T-cell (primary cell): ENCODE measurements at regions not wholly inside any gene's neighbourhood (a gene's known extent, or its start where the extent isn't known, plus 50 kb on each side); places are given as distances from the start of the nearest gene placed in this dataset.

Experiments
- ATAC-seq, 4 experiments: fragments of 200-7000 bp in 3 of 4; fragments of 150-1000 bp in 1 of 4; cut with Tn5 transposase; replicated peaks in 1 of 4; 1 replicate in 3 of 4; 2 replicates in 1 of 4; pipeline ENCODE4 v1.10.0; 2021; ENCODE audit warnings: moderate library complexity in 3 of 4, mild to moderate bottlenecking in 2 of 4, moderate number of reproducible peaks in 1 of 4
- CTCF ChIA-PET, 2 donors: fragments of 300-600 bp; sonication (Branson Sonifier 250); formaldehyde crosslinking; loops; one replicate each; lab custom pipeline; 2022; ENCODE audit warnings: antibody characterized with exemption in 2 of 2; lab: Charles Lee
- POLR2A ChIA-PET, 2 donors: fragments of 300-600 bp; sonication (Branson Sonifier 250); formaldehyde crosslinking; loops; one replicate each; lab custom pipeline; 2022; ENCODE audit warnings: antibody characterized with exemption in 2 of 2; lab: Charles Lee
- DNase-seq, 35 experiments: peaks; one replicate each; pipeline versions ENCODE4 v3.0.0 to v3.0.0-alpha.2; 2013 to 2023
- H3K27ac ChIP-seq: one replicate; pipeline ENCODE4 v1.5.1; 2013; ENCODE audit warnings: low read length
- H3K27me3 ChIP-seq, 2 experiments: replicated peaks in 1 of 2; 1 replicate in 1 of 2; 2 replicates in 1 of 2; pipeline versions ENCODE4 v1.6.1 to v1.7.0; 2013; ENCODE audit warnings: low read length in 1 of 2, mixed read lengths in 1 of 2; ENCODE audit not compliant: control insufficient read depth in 2 of 2, insufficient read depth in 2 of 2; ENCODE audit errors: extremely low read depth in 1 of 2
- H3K36me3 ChIP-seq, 2 donors: 1 replicate in 1 of 2; 2 replicates in 1 of 2; pipeline versions ENCODE4 v1.6.1 to v1.7.0; 2013; ENCODE audit warnings: low read length in 1 of 2; ENCODE audit not compliant: control insufficient read depth in 2 of 2, insufficient read depth in 1 of 2; ENCODE audit errors: extremely low read depth in 1 of 2
- H3K4me1 ChIP-seq, 2 experiments: 1 replicate in 1 of 2; 2 replicates in 1 of 2; pipeline versions ENCODE4 v1.6.1 to v1.7.0; 2013; ENCODE audit warnings: low read length in 2 of 2, mixed read lengths in 1 of 2; ENCODE audit not compliant: insufficient read depth in 2 of 2, control insufficient read depth in 1 of 2; ENCODE audit errors: extremely low read depth in 1 of 2
- H3K4me3 ChIP-seq, 2 donors: 1 replicate in 1 of 2; 2 replicates in 1 of 2; pipeline versions ENCODE4 v1.5.1 to v1.7.0; 2013; ENCODE audit warnings: mild to moderate bottlenecking in 2 of 2, low read length in 1 of 2, moderate library complexity in 1 of 2; ENCODE audit not compliant: control insufficient read depth in 1 of 2; ENCODE audit errors: extremely low read depth in 1 of 2
- H3K9me3 ChIP-seq: 2 replicates; pipeline ENCODE4 v1.7.0; 2013
- H3K27ac Mint-ChIP-seq, 2 donors: one replicate each; pipeline ENCODE4 v1.8.0; 2020 to 2021; ENCODE audit warnings: mild to moderate bottlenecking in 2 of 2, mixed read lengths in 2 of 2
- H3K27me3 Mint-ChIP-seq, 2 donors: one replicate each; pipeline ENCODE4 v1.8.0; 2021 to 2022; ENCODE audit warnings: mixed read lengths in 2 of 2
- H3K36me3 Mint-ChIP-seq: one replicate; pipeline ENCODE4 v1.8.0; 2021; ENCODE audit warnings: mixed read lengths
- H3K4me1 Mint-ChIP-seq, 3 donors: one replicate each; pipeline ENCODE4 v1.8.0; 2020 to 2022; ENCODE audit warnings: mixed read lengths in 3 of 3, mild to moderate bottlenecking in 1 of 3
- H3K4me3 Mint-ChIP-seq, 3 donors: one replicate each; pipeline ENCODE4 v1.8.0; 2020 to 2022; ENCODE audit warnings: mild to moderate bottlenecking in 3 of 3, mixed read lengths in 3 of 3, moderate library complexity in 3 of 3
- H3K9me3 Mint-ChIP-seq, 3 donors: one replicate each; pipeline ENCODE4 v1.8.0; 2020 to 2022; ENCODE audit warnings: mixed read lengths in 3 of 3
- WGBS: methylation state at CpG from one replicate; pipeline ENCODE4 v1.1.5; 2013; ENCODE audit warnings: missing lambda C conversion rate; ENCODE audit not compliant: insufficient coverage; 5-methylcytosine and 5-hydroxymethylcytosine counted together

- no peaks in the 10 kb centered on the region for H3K36me3 Mint-ChIP-seq
- no peaks in the 10 kb centered on the region for H3K4me1 ChIP-seq
- ATAC-seq, result no peak
- no peak overlapping the region for H3K27ac Mint-ChIP-seq
- ChIA-PET POLR2A (no interaction called here), CTCF (no interaction called here)
- H3K27me3 Mint-ChIP-seq, result no peaks in the 10 kb centered on the region
- no peaks in the 10 kb centered on the region for H3K36me3 ChIP-seq
- H3K4me1 Mint-ChIP-seq, result no peaks in the 10 kb centered on the region
- H3K4me3 ChIP-seq, result no peak overlapping the region
- H3K4me3 Mint-ChIP-seq, result no peak overlapping the region
- peaks cover 0 to 2% of the 10 kb centered on the region in 2 experiments for H3K27me3 ChIP-seq
- 70% methylated on average over 1 of the region's 5 CpGs for WGBS
- peaks cover 26 to 48% (median 34%) of the 10 kb centered on the region in 3 donors for H3K9me3 Mint-ChIP-seq
- peak in 2 of 35 experiments; percentile 1 to 8 for DNase-seq
- no peaks in the 10 kb centered on the region for H3K9me3 ChIP-seq
- no peak overlapping the region for H3K27ac ChIP-seq
Observed at GRCh38 chr19:22545751-22546150, 88.4 kb upstream of the ZNF492 start.

GRCh38 chr19:22533761-22534160 is 100.4 kb upstream of the ZNF492 start:
- Histone ChIP-seq H3K27me3 (peaks cover 0 to 10% of the 10 kb centered on the region in 2 experiments), H3K27ac (no peak overlapping the region), H3K36me3 (no peaks in the 10 kb centered on the region), H3K4me1 (no peaks in the 10 kb centered on the region), H3K4me3 (no peak overlapping the region), H3K9me3 (peaks cover 4% of the 10 kb centered on the region)
- no peaks in the 10 kb centered on the region for H3K36me3 Mint-ChIP-seq
- no peak overlapping the region for H3K27ac Mint-ChIP-seq
- CTCF ChIA-PET, result no interaction called here
- POLR2A ChIA-PET, result no interaction called here
- peaks cover 0 to 8% of the 10 kb centered on the region in 2 donors for H3K27me3 Mint-ChIP-seq
- ATAC-seq (no peak), DNase-seq (no peak)
- peaks cover 19 to 30% (median 27%) of the 10 kb centered on the region in 3 donors for H3K9me3 Mint-ChIP-seq
- no peaks in the 10 kb centered on the region for H3K4me1 Mint-ChIP-seq
- 97% methylated on average over 3 of the region's 5 CpGs for WGBS
- no peak overlapping the region for H3K4me3 Mint-ChIP-seq

DNA sequence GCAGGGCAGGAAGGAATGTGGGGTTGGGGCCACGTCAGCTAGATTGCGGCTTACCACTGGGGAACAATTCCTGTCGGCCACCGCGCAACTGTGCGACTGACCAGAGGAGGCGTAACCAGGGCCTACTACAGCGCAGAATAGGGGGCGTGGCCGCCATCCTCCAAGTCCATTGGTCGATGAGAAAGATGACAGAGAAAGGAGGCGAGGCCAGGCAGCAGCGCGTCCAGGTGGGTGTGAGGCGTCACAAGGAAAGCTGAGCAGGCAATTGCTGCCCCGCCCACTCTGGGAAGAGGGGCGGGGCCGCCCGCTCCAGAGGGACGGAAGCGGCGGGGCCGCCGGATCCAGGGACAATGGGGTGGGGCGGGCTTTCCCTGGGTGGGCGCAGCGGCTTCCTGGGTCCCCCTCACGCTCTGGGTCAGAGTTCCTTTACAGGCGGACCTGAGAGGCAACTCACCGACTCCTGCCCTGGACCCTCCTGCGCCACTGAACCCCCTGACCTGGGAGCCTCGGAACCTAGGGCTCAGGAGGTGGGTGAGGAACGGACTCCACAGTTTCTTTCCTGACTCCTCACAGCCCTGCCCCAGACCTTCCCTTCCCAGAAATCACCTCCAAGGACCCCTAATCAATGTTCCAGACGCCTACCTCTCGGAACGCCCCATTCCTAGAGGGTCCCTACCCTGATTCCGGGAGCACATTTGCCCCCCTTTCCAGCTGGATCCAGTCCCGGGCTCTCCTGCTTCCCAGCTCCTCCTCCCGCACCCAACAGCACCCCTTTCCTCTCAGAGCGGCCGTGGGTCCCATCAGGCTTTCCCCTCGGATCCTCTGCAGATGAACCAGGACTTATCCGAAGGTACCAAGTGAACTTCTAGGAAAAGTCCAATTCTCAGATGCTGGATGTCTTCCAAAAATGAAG is 101.5 kb upstream of the ZNF492 start:
- DNase-seq (no peak), ATAC-seq (no peak)
- Histone ChIP-seq H3K4me1 (no peaks in the 10 kb centered on the region), H3K4me3 (no peak overlapping the region), H3K36me3 (no peaks in the 10 kb centered on the region), H3K27ac (no peak overlapping the region), H3K27me3 (peaks cover 0 to 10% of the 10 kb centered on the region in 2 experiments), H3K9me3 (peaks cover 4% of the 10 kb centered on the region)
- Mint-ChIP-seq H3K9me3 (peaks cover 19 to 35% (median 32%) of the 10 kb centered on the region in 3 donors), H3K27me3 (peaks cover 0 to 8% of the 10 kb centered on the region in 2 donors), H3K4me1 (no peaks in the 10 kb centered on the region), H3K4me3 (no peak overlapping the region), H3K36me3 (no peaks in the 10 kb centered on the region), H3K27ac (no peak overlapping the region)
- POLR2A ChIA-PET, result no interaction called here
- CTCF ChIA-PET, result no interaction called here
- WGBS, result 10% methylated on average over 39 of the region's 43 CpGs

- POLR2A ChIA-PET, result no interaction called here
- Histone ChIP-seq H3K36me3 (no peaks in the 10 kb centered on the region), H3K4me3 (no peak overlapping the region), H3K27ac (no peak overlapping the region), H3K27me3 (peaks cover 0 to 10% of the 10 kb centered on the region in 2 experiments), H3K4me1 (no peaks in the 10 kb centered on the region), H3K9me3 (peaks cover 4% of the 10 kb centered on the region)
- Mint-ChIP-seq H3K9me3 (peaks cover 8 to 38% (median 33%) of the 10 kb centered on the region in 3 donors), H3K27ac (no peak overlapping the region), H3K27me3 (peaks cover 0 to 8% of the 10 kb centered on the region in 2 donors), H3K4me3 (no peak overlapping the region), H3K4me1 (no peaks in the 10 kb centered on the region), H3K36me3 (no peaks in the 10 kb centered on the region)
- ATAC-seq (no peak), DNase-seq (no peak)
- CTCF ChIA-PET, result interaction anchor here in 1 of 2 donors (0.6 kb wide), 1 partner anchor 235 kb away, joined by 4 read pairs; no protein-coding TSS in a partner anchor
- WGBS, result 80% methylated on average over 3 of the region's 4 CpGs
Observed at GRCh38 chr19:22530042-22530441, 104.1 kb upstream of the ZNF492 start.

DNA sequence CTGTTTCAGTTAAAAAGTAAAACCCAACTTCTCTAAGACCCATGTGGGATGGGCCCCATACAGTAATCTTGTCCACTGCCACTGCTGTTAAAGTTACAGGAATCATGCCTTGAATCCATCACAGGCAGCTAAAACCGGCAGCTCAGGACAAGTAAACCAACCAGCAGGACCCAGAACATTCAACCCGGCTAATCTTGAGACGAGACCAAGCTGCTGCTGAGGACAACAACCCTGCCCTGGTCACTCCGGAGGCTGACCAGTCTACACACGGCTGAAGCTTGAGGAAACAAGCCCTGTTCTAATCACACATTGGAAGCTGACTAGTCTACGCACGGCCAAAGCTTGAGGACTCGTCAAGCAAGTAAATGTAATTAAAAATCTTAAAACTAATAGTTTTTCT is 105.2 kb upstream of the ZNF492 start:
- DNase-seq (no peak), ATAC-seq (no peak)
- H3K4me1 Mint-ChIP-seq, result no peaks in the 10 kb centered on the region
- POLR2A ChIA-PET, result no interaction called here
- no peak overlapping the region for H3K4me3 Mint-ChIP-seq
- 61% methylated on average over 5 of the region's 8 CpGs for WGBS
- Histone ChIP-seq H3K4me3 (no peak overlapping the region), H3K9me3 (peaks cover 4% of the 10 kb centered on the region), H3K27me3 (peaks cover 0 to 10% of the 10 kb centered on the region in 2 experiments), H3K27ac (no peak overlapping the region), H3K36me3 (no peaks in the 10 kb centered on the region), H3K4me1 (no peaks in the 10 kb centered on the region)
- no peaks in the 10 kb centered on the region for H3K36me3 Mint-ChIP-seq
- CTCF ChIA-PET, result no interaction called here
- peaks cover 6 to 36% (median 35%) of the 10 kb centered on the region in 3 donors for H3K9me3 Mint-ChIP-seq
- peaks cover 0 to 8% of the 10 kb centered on the region in 2 donors for H3K27me3 Mint-ChIP-seq
- H3K27ac Mint-ChIP-seq, result no peak overlapping the region

DNA sequence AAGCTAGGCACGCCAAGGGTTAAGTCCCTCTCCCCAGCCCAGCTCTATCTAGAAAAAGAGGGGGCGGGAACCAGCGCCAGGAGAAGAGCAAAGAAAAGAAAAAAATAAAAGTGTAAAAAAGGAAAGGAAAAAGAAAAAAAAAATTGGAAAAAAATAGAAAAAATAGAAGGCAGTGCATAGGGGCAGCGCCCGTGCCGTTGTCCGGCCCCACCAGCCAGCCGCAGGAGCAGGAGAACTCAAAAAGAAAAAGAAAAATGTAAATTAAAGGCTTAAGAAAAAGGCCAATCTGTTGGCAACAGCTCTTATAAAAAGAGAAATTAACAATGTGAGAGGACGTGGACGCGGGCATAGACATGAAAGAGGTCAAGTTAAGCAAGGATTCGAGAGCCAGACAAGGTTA is 105.4 kb upstream of the ZNF98 start:
- Mint-ChIP-seq H3K36me3 (no peaks in the 10 kb centered on the region), H3K4me3 (no peak overlapping the region), H3K9me3 (peaks cover 0 to 36% (median 33%) of the 10 kb centered on the region in 3 donors), H3K27me3 (peaks cover 0 to 3% of the 10 kb centered on the region in 2 donors), H3K27ac (no peak overlapping the region), H3K4me1 (no peaks in the 10 kb centered on the region)
- Histone ChIP-seq H3K4me1 (no peaks in the 10 kb centered on the region), H3K27me3 (peaks cover 0 to 5% of the 10 kb centered on the region in 2 experiments), H3K27ac (no peak overlapping the region), H3K4me3 (no peak overlapping the region), H3K9me3 (peaks cover 4% of the 10 kb centered on the region), H3K36me3 (no peaks in the 10 kb centered on the region)
- 80% methylated on average over 2 of the region's 12 CpGs for WGBS
- ChIA-PET CTCF (interaction anchor here in 1 of 2 donors (0.6 kb wide), 1 partner anchor 165 kb away, joined by 3 read pairs; no protein-coding TSS in a partner anchor), POLR2A (no interaction called here)
- no peak for DNase-seq
- ATAC-seq, result no peak
